LNCaP clone FGC (cell line): ENCODE measurements at regions not wholly inside any gene's neighbourhood (a gene's known extent, or its start where the extent isn't known, plus 50 kb on each side); places are given as distances from the start of the nearest gene placed in this dataset.

Source experiments
- DNase-seq: peaks from one replicate; pipeline ENCODE4 v3.0.0-alpha.2; 2011; ENCODE audit warnings: low read depth
- H3K4me3 ChIP-seq: 2 replicates; pipeline ENCODE4 v1.5.1; 2011; ENCODE audit warnings: mild to moderate bottlenecking, low read depth, low read length, control low read depth
- CTCF ChIP-seq: IDR thresholded peaks from 2 replicates; pipeline ENCODE4 v1.5.1; 2012; ENCODE audit warnings: mild to moderate bottlenecking; ENCODE audit not compliant: control insufficient read depth, insufficient read depth; ENCODE audit errors: extremely low read depth

- H3K4me3 ChIP-seq, result no peak overlapping the region
- DNase-seq, result no peak
- no peak for TF ChIP-seq CTCF
These were observed 833.9 kb downstream of the FSTL5 start for GRCh38 chr4:161329852-161330251.

GRCh38 chr4:161321706-161322105 lies 842.1 kb downstream of the FSTL5 start:
- no peak for DNase-seq
- TF ChIP-seq CTCF, result no peak

GRCh38 chr4:161320377-161320776 lies 843.4 kb downstream of the FSTL5 start:
- H3K4me3 ChIP-seq, result no peak overlapping the region
- TF ChIP-seq CTCF, result peak; percentile 47
- no peak for DNase-seq

More at GRCh38 chr4:161321706-161322105, 842.1 kb downstream of the FSTL5 start:
- H3K4me3 ChIP-seq, result no peak overlapping the region

- no peak for TF ChIP-seq CTCF
- DNase-seq, result no peak
These were observed 846.8 kb downstream of the FSTL5 start for GRCh38 chr4:161317000-161317399.

GRCh38 chr4:161314371-161314770 lies 849.4 kb downstream of the FSTL5 start:
- no peak overlapping the region for H3K4me3 ChIP-seq
- DNase-seq, result no peak
- TF ChIP-seq CTCF, result no peak

More at GRCh38 chr4:161317000-161317399, 846.8 kb downstream of the FSTL5 start:
- H3K4me3 ChIP-seq, result no peak overlapping the region

- no peak for DNase-seq
- no peak for TF ChIP-seq CTCF
- no peak overlapping the region for H3K4me3 ChIP-seq
These were observed 860.2 kb downstream of the FSTL5 start for GRCh38 chr4:161303551-161303950.

- TF ChIP-seq CTCF, result no peak
- no peak for DNase-seq
These were observed 872.6 kb downstream of the FSTL5 start for GRCh38 chr4:161291222-161291621.

More at GRCh38 chr4:161291222-161291621, 872.6 kb downstream of the FSTL5 start:
- no peak overlapping the region for H3K4me3 ChIP-seq
